Naive thymus-derived CD4-positive, alpha-beta T cell (primary cell): ENCODE measurements at regions not wholly inside any gene's neighbourhood (a gene's known extent, or its start where the extent isn't known, plus 50 kb on each side); places are given as distances from the start of the nearest gene placed in this dataset.

Experiments used
- ATAC-seq: fragments of 150-1000 bp; cut with Tn5 transposase; 2 replicates; pipeline ENCODE4 v1.10.0; 2021; ENCODE audit warnings: mild to moderate bottlenecking, moderate library complexity
- CTCF ChIA-PET: fragments of 350-600 bp; sonication (Branson Sonifier 250); formaldehyde crosslinking; loops from one replicate; lab custom pipeline; 2021; ENCODE audit warnings: antibody characterized with exemption; lab: Charles Lee
- POLR2A ChIA-PET: fragments of 350-600 bp; sonication (Branson Sonifier 250); formaldehyde crosslinking; loops from one replicate; lab custom pipeline; 2021; ENCODE audit warnings: antibody characterized with exemption, inconsistent platforms; lab: Charles Lee
- DNase-seq, 9 donors: peaks; one replicate each; pipeline versions ENCODE4 v3.0.0 to v3.0.0-alpha.2; 2020 to 2022; ENCODE audit warnings: mixed read lengths in 1 of 9
- H3K27ac ChIP-seq: one replicate; pipeline ENCODE4 v1.7.0; 2013; ENCODE audit warnings: mild to moderate bottlenecking, low read depth, low read length, moderate library complexity
- H3K27me3 ChIP-seq, 2 donors: one replicate each; pipeline ENCODE4 v1.7.0; 2013; ENCODE audit warnings: low read length in 2 of 2, mild to moderate bottlenecking in 2 of 2, moderate library complexity in 2 of 2; ENCODE audit not compliant: control insufficient read depth in 2 of 2, insufficient read depth in 2 of 2
- H3K36me3 ChIP-seq, 3 experiments: 1 replicate in 2 of 3; 2 replicates in 1 of 3; pipeline ENCODE4 v1.7.0; 2013; ENCODE audit warnings: low read length in 3 of 3, mild to moderate bottlenecking in 3 of 3, moderate library complexity in 1 of 3; ENCODE audit not compliant: insufficient read depth in 3 of 3, control insufficient read depth in 2 of 3
- H3K4me1 ChIP-seq, 2 donors: one replicate each; pipeline ENCODE4 v1.7.0; 2013; ENCODE audit warnings: low read length in 2 of 2, mild to moderate bottlenecking in 2 of 2, moderate library complexity in 1 of 2; ENCODE audit not compliant: control insufficient read depth in 2 of 2, insufficient read depth in 2 of 2
- H3K4me3 ChIP-seq: 2 replicates; pipeline ENCODE4 v1.7.0; 2013; ENCODE audit warnings: mild to moderate bottlenecking, low read length
- H3K9me3 ChIP-seq, 3 experiments: 1 replicate in 2 of 3; 2 replicates in 1 of 3; pipeline ENCODE4 v1.7.0; 2013; ENCODE audit warnings: low read length in 3 of 3; ENCODE audit not compliant: control insufficient read depth in 2 of 3
- H3K27ac Mint-ChIP-seq, 9 donors: one replicate each; pipeline ENCODE4 v1.8.0; 2020 to 2022; ENCODE audit warnings: mixed read lengths in 9 of 9, mild to moderate bottlenecking in 8 of 9, moderate library complexity in 5 of 9, inconsistent platforms in 2 of 9
- H3K27me3 Mint-ChIP-seq, 5 donors: one replicate each; pipeline ENCODE4 v1.8.0; 2021 to 2022; ENCODE audit warnings: mixed read lengths in 5 of 5, mild to moderate bottlenecking in 1 of 5
- H3K36me3 Mint-ChIP-seq, 5 donors: one replicate each; pipeline ENCODE4 v1.8.0; 2020 to 2022; ENCODE audit warnings: mixed read lengths in 5 of 5, mild to moderate bottlenecking in 3 of 5, inconsistent platforms in 1 of 5
- H3K4me1 Mint-ChIP-seq, 7 donors: one replicate each; pipeline ENCODE4 v1.8.0; 2020 to 2022; ENCODE audit warnings: mixed read lengths in 7 of 7, mild to moderate bottlenecking in 3 of 7, inconsistent platforms in 1 of 7
- H3K4me3 Mint-ChIP-seq, 10 donors: one replicate each; pipeline ENCODE4 v1.8.0; 2020 to 2022; ENCODE audit warnings: mild to moderate bottlenecking in 10 of 10, mixed read lengths in 10 of 10, moderate library complexity in 6 of 10, inconsistent platforms in 2 of 10
- H3K9me3 Mint-ChIP-seq, 11 donors: one replicate each; pipeline ENCODE4 v1.8.0; 2020 to 2022; ENCODE audit warnings: mixed read lengths in 11 of 11, mild to moderate bottlenecking in 4 of 11, inconsistent platforms in 1 of 11, moderate library complexity in 1 of 11
- intact Hi-C, 2 donors: fragments of 100-400 bp; cut with micrococcal nuclease; formaldehyde crosslinking; loops; one replicate each; pipeline ENCODE4 v1.15.1; 2023

GRCh38 chr2:152241948-152242729, 66.6 kb upstream of the STAM2 start:
- Histone ChIP-seq H3K27me3 (no peaks in the 10 kb centered on the region), H3K4me1 (no peaks in the 10 kb centered on the region), H3K4me3 (no peak overlapping the region), H3K9me3 (no peaks in the 10 kb centered on the region), H3K27ac (no peak overlapping the region), H3K36me3 (no peaks in the 10 kb centered on the region)
- H3K36me3 Mint-ChIP-seq, result no peaks in the 10 kb centered on the region
- no peak overlapping the region for H3K27ac Mint-ChIP-seq
- DNase-seq (no peak), ATAC-seq (no peak)
- ChIA-PET POLR2A (no interaction called here), CTCF (no interaction called here)
- H3K4me1 Mint-ChIP-seq, result peaks cover 0 to 5% (median 0%) of the 10 kb centered on the region in 7 donors
- peaks cover 4 to 16% (median 5%) of the 10 kb centered on the region in 5 donors for H3K27me3 Mint-ChIP-seq
- H3K4me3 Mint-ChIP-seq, result no peak overlapping the region
- intact Hi-C loops, result no loop called here
- peaks cover 0 to 23% (median 6%) of the 10 kb centered on the region in 11 donors for H3K9me3 Mint-ChIP-seq

- Histone ChIP-seq H3K4me3 (no peak overlapping the region), H3K27me3 (no peaks in the 10 kb centered on the region), H3K27ac (no peak overlapping the region), H3K9me3 (no peaks in the 10 kb centered on the region), H3K36me3 (no peaks in the 10 kb centered on the region), H3K4me1 (no peaks in the 10 kb centered on the region)
- no peak for ATAC-seq
- H3K4me3 Mint-ChIP-seq, result no peak overlapping the region
- no peak for DNase-seq
- peaks cover 0 to 5% (median 0%) of the 10 kb centered on the region in 7 donors for H3K4me1 Mint-ChIP-seq
- CTCF ChIA-PET, result no interaction called here
- POLR2A ChIA-PET, result no interaction called here
- H3K27me3 Mint-ChIP-seq, result peaks cover 4 to 16% (median 7%) of the 10 kb centered on the region in 5 donors
- intact Hi-C loops, result no loop called here
- H3K36me3 Mint-ChIP-seq, result no peaks in the 10 kb centered on the region
- H3K27ac Mint-ChIP-seq, result no peak overlapping the region
- H3K9me3 Mint-ChIP-seq, result peaks cover 0 to 23% (median 6%) of the 10 kb centered on the region in 11 donors
Observed at GRCh38 chr2:152242787-152243472, 67.4 kb upstream of the STAM2 start.

GRCh38 chr2:152243761-152244640, 68.4 kb upstream of the STAM2 start:
- Mint-ChIP-seq H3K4me3 (no peak overlapping the region), H3K27ac (no peak overlapping the region), H3K36me3 (no peaks in the 10 kb centered on the region), H3K4me1 (peaks cover 0 to 5% (median 0%) of the 10 kb centered on the region in 7 donors), H3K27me3 (peaks cover 4 to 22% (median 14%) of the 10 kb centered on the region in 5 donors), H3K9me3 (peaks cover 0 to 23% (median 6%) of the 10 kb centered on the region in 11 donors)
- Histone ChIP-seq H3K9me3 (no peaks in the 10 kb centered on the region), H3K4me1 (no peaks in the 10 kb centered on the region), H3K27ac (no peak overlapping the region), H3K4me3 (no peak overlapping the region), H3K36me3 (no peaks in the 10 kb centered on the region), H3K27me3 (no peaks in the 10 kb centered on the region)
- intact Hi-C loops, result no loop called here
- DNase-seq (no peak), ATAC-seq (no peak)
- ChIA-PET CTCF (no interaction called here), POLR2A (no interaction called here)

GRCh38 chr2:152245653-152246052, 70.1 kb upstream of the STAM2 start:
- ATAC-seq (no peak), DNase-seq (no peak)
- H3K36me3 Mint-ChIP-seq, result no peaks in the 10 kb centered on the region

GRCh38 chr2:152246686-152247336, 71.2 kb upstream of the STAM2 start:
- Histone ChIP-seq H3K4me3 (no peak overlapping the region), H3K4me1 (no peaks in the 10 kb centered on the region), H3K9me3 (no peaks in the 10 kb centered on the region), H3K27ac (no peak overlapping the region), H3K36me3 (no peaks in the 10 kb centered on the region), H3K27me3 (no peaks in the 10 kb centered on the region)
- Mint-ChIP-seq H3K4me3 (no peak overlapping the region), H3K27ac (no peak overlapping the region), H3K9me3 (no peaks in the 10 kb centered on the region), H3K4me1 (peaks cover 0 to 5% (median 0%) of the 10 kb centered on the region in 7 donors), H3K27me3 (peaks cover 8 to 31% (median 15%) of the 10 kb centered on the region in 5 donors), H3K36me3 (no peaks in the 10 kb centered on the region)
- ATAC-seq (no peak), DNase-seq (no peak)
- intact Hi-C loops, result no loop called here
- ChIA-PET CTCF (no interaction called here), POLR2A (no interaction called here)

More at GRCh38 chr2:152245653-152246052, 70.1 kb upstream of the STAM2 start:
- POLR2A ChIA-PET, result no interaction called here
- intact Hi-C loops, result no loop called here
- H3K4me1 ChIP-seq, result no peaks in the 10 kb centered on the region
- H3K9me3 ChIP-seq, result no peaks in the 10 kb centered on the region
- peaks cover 0 to 10% (median 3%) of the 10 kb centered on the region in 11 donors for H3K9me3 Mint-ChIP-seq
- H3K27me3 Mint-ChIP-seq, result peaks cover 4 to 27% (median 14%) of the 10 kb centered on the region in 5 donors
- H3K27ac ChIP-seq, result no peak overlapping the region
- H3K36me3 ChIP-seq, result no peaks in the 10 kb centered on the region
- H3K4me1 Mint-ChIP-seq, result peaks cover 0 to 5% (median 0%) of the 10 kb centered on the region in 7 donors
- CTCF ChIA-PET, result interaction anchor here (0.6 kb wide), 1 partner anchor 265 kb away, joined by 4 read pairs; no protein-coding TSS in a partner anchor
- H3K27ac Mint-ChIP-seq, result no peak overlapping the region
- H3K27me3 ChIP-seq, result no peaks in the 10 kb centered on the region
- H3K4me3 Mint-ChIP-seq, result no peak overlapping the region
- H3K4me3 ChIP-seq, result no peak overlapping the region

- Histone ChIP-seq H3K9me3 (no peaks in the 10 kb centered on the region), H3K4me1 (no peaks in the 10 kb centered on the region), H3K36me3 (no peaks in the 10 kb centered on the region), H3K27me3 (no peaks in the 10 kb centered on the region), H3K27ac (no peak overlapping the region), H3K4me3 (no peak overlapping the region)
- ATAC-seq, result no peak
- no peaks in the 10 kb centered on the region for H3K36me3 Mint-ChIP-seq
- no peak overlapping the region for H3K4me3 Mint-ChIP-seq
- ChIA-PET CTCF (no interaction called here), POLR2A (no interaction called here)
- no peak overlapping the region for H3K27ac Mint-ChIP-seq
- peaks cover 8 to 35% (median 15%) of the 10 kb centered on the region in 5 donors for H3K27me3 Mint-ChIP-seq
- no peak for DNase-seq
- peaks cover 0 to 5% (median 0%) of the 10 kb centered on the region in 7 donors for H3K4me1 Mint-ChIP-seq
- intact Hi-C loops, result no loop called here
- H3K9me3 Mint-ChIP-seq, result no peaks in the 10 kb centered on the region
Observed at GRCh38 chr2:152247337-152247695, 71.8 kb upstream of the STAM2 start.
